DMS53 (cell line): ENCODE measurements at regions not wholly inside any gene's neighbourhood (a gene's known extent, or its start where the extent isn't known, plus 50 kb on each side); places are given as distances from the start of the nearest gene placed in this dataset.

Source experiments
- DNase-seq: peaks from one replicate; lab custom pipeline; 2025; lab: John Stamatoyannopoulos, UW

- no peak for DNase-seq
These were observed 51.5 kb upstream of the ANTXR2 start for GRCh38 chr4:80124246-80125211.
